HG03558 (cell line): ENCODE measurements at regions not wholly inside any gene's neighbourhood (a gene's known extent, or its start where the extent isn't known, plus 50 kb on each side); places are given as distances from the start of the nearest gene placed in this dataset.

ENCODE experiments used
- ATAC-seq: cut with Tn5 transposase; IDR thresholded peaks from one replicate; pipeline ENCODE4 v1.9.1; 2021; ENCODE audit warnings: moderate number of reproducible peaks; ENCODE audit not compliant: unreplicated experiment; ENCODE audit errors: extremely low read depth

GRCh38 chr9:13580131-13580530 is 300.6 kb upstream of the MPDZ start:
- ATAC-seq: no peak

GRCh38 chr9:13576101-13576500 is 296.6 kb upstream of the MPDZ start:
- no peak for ATAC-seq

- ATAC-seq: no peak
These were observed 296.1 kb upstream of the MPDZ start for GRCh38 chr9:13575558-13575957.

GRCh38 chr9:13570068-13570974 is 290.8 kb upstream of the MPDZ start:
- ATAC-seq: no peak

GRCh38 chr9:13569602-13570067 is 290.1 kb upstream of the MPDZ start:
- ATAC-seq: no peak

GRCh38 chr9:13568841-13569601 is 289.5 kb upstream of the MPDZ start:
- ATAC-seq: no peak

- no peak for ATAC-seq
These were observed 288.9 kb upstream of the MPDZ start for GRCh38 chr9:13568405-13568804.

GRCh38 chr9:13567833-13568232 is 288.3 kb upstream of the MPDZ start:
- no peak for ATAC-seq

GRCh38 chr9:13557746-13558145 is 278.3 kb upstream of the MPDZ start:
- ATAC-seq: no peak

GRCh38 chr9:13556656-13557055 is 277.2 kb upstream of the MPDZ start:
- no peak for ATAC-seq

- ATAC-seq: no peak
These were observed 276.6 kb upstream of the MPDZ start for GRCh38 chr9:13555989-13556500.

- no peak for ATAC-seq
These were observed 276.0 kb upstream of the MPDZ start for GRCh38 chr9:13555516-13555915.

- ATAC-seq: no peak
These were observed 275.1 kb upstream of the MPDZ start for GRCh38 chr9:13554626-13555025.

GRCh38 chr9:13552606-13553215 is 273.2 kb upstream of the MPDZ start:
- ATAC-seq: no peak

GRCh38 chr9:13550519-13550918 is 271.0 kb upstream of the MPDZ start:
- no peak for ATAC-seq

- ATAC-seq: no peak
These were observed 269.0 kb upstream of the MPDZ start for GRCh38 chr9:13548535-13548934.

GRCh38 chr9:13535141-13535540 is 255.6 kb upstream of the MPDZ start:
- ATAC-seq: no peak

GRCh38 chr9:13534006-13534405 is 254.5 kb upstream of the MPDZ start:
- ATAC-seq: no peak

GRCh38 chr9:13532407-13532806 is 252.9 kb upstream of the MPDZ start:
- ATAC-seq: no peak

GRCh38 chr9:13529321-13530104 is 250.0 kb upstream of the MPDZ start:
- ATAC-seq: no peak
